UCSD-AML1 (cell line): ENCODE measurements at regions not wholly inside any gene's neighbourhood (a gene's known extent, or its start where the extent isn't known, plus 50 kb on each side); places are given as distances from the start of the nearest gene placed in this dataset.

ENCODE experiments used
- DNase-seq: peaks from one replicate; lab custom pipeline; 2025; ENCODE audit not compliant: unreplicated experiment; lab: John Stamatoyannopoulos, UW

- no peak for DNase-seq
Measured at GRCh38 chr15:95302809-95303208, 1027.7 kb upstream of the NR2F2 start.

GRCh38 chr15:95303713-95304112, 1026.8 kb upstream of the NR2F2 start:
- no peak for DNase-seq

GRCh38 chr15:95304151-95304946, 1026.2 kb upstream of the NR2F2 start:
- no peak for DNase-seq

GRCh38 chr15:95304947-95305400, 1025.5 kb upstream of the NR2F2 start:
- no peak for DNase-seq

GRCh38 chr15:95307115-95307514, 1023.4 kb upstream of the NR2F2 start:
- DNase-seq = no peak

- no peak for DNase-seq
Measured at GRCh38 chr15:95319242-95319641, 1011.3 kb upstream of the NR2F2 start.

GRCh38 chr15:95323796-95324195, 1006.7 kb upstream of the NR2F2 start:
- no peak for DNase-seq

- no peak for DNase-seq
Measured at GRCh38 chr15:95324656-95325055, 1005.8 kb upstream of the NR2F2 start.

GRCh38 chr15:95325763-95326404, 1004.6 kb upstream of the NR2F2 start:
- DNase-seq = no peak

- DNase-seq = no peak
Measured at GRCh38 chr15:95326431-95327182, 1003.9 kb upstream of the NR2F2 start.

- no peak for DNase-seq
Measured at GRCh38 chr15:95327183-95327525, 1003.3 kb upstream of the NR2F2 start.

- DNase-seq = no peak
Measured at GRCh38 chr15:95327661-95328060, 1002.8 kb upstream of the NR2F2 start.

- DNase-seq = no peak
Measured at GRCh38 chr15:95328559-95328958, 1001.9 kb upstream of the NR2F2 start.

- no peak for DNase-seq
Measured at GRCh38 chr15:95329362-95329761, 1001.1 kb upstream of the NR2F2 start.

GRCh38 chr15:95341686-95342085, 988.8 kb upstream of the NR2F2 start:
- DNase-seq = no peak

GRCh38 chr15:95345867-95346266, 984.6 kb upstream of the NR2F2 start:
- DNase-seq = no peak

- no peak for DNase-seq
Measured at GRCh38 chr15:95346721-95347475, 983.6 kb upstream of the NR2F2 start.

- no peak for DNase-seq
Measured at GRCh38 chr15:95347837-95348236, 982.7 kb upstream of the NR2F2 start.

- DNase-seq = no peak
Measured at GRCh38 chr15:95350908-95351307, 979.6 kb upstream of the NR2F2 start.

- DNase-seq = no peak
Measured at GRCh38 chr15:95352631-95353187, 977.8 kb upstream of the NR2F2 start.

GRCh38 chr15:95353512-95353911, 977.0 kb upstream of the NR2F2 start:
- DNase-seq = no peak
